ENCODE measurements at regions not wholly inside any gene's neighbourhood (a gene's known extent, or its start where the extent isn't known, plus 50 kb on each side); places are given as distances from the start of the nearest gene placed in this dataset.

- H3K79me1 ChIP-seq (ENCODE audit: low read length): no peaks in the 10 kb centered on the region
- H3K4me1 ChIP-seq (ENCODE audit: control insufficient read depth in 1 of 2, insufficient read depth in 2 of 2, low read length in 2 of 2): peaks cover 0 to 4% of the 10 kb centered on the region in 2 experiments
- no peak overlapping the region for H3K4ac ChIP-seq (ENCODE audit: low read depth, low read length)
- WGBS (ENCODE audit: extremely low coverage, insufficient coverage, insufficient read length): no CpG with 5 or more reads among the region's 12 CpGs
- H3K23ac ChIP-seq (ENCODE audit: low read length): no peak overlapping the region
- DNase-seq: no peak
- no peak overlapping the region for H2BK5ac ChIP-seq (ENCODE audit: low read depth, low read length, poor library complexity)
- no peak overlapping the region for H4K12ac ChIP-seq (ENCODE audit: low read depth, low read length)
- H3K14ac ChIP-seq (ENCODE audit: low read length): no peak overlapping the region
- no peak overlapping the region for H3K9ac ChIP-seq (ENCODE audit: low read length)
- H2AK5ac ChIP-seq (ENCODE audit: low read length): no peak overlapping the region
- no peak overlapping the region for H3K27ac ChIP-seq (ENCODE audit: low read depth, low read length)
- no peak overlapping the region for H2BK12ac ChIP-seq (ENCODE audit: low read length)
- no peak overlapping the region for H3K4me3 ChIP-seq (ENCODE audit: low read depth, low read length)
- no peak overlapping the region for H3K4me2 ChIP-seq (ENCODE audit: low read length)
- H4K8ac ChIP-seq (ENCODE audit: low read depth, low read length): no peak overlapping the region
- no peak overlapping the region for H4K91ac ChIP-seq (ENCODE audit: low read depth, low read length)
- no peaks in the 10 kb centered on the region for H3K36me3 ChIP-seq (ENCODE audit: control insufficient read depth in 1 of 2, insufficient read depth in 2 of 2, low read length in 2 of 2)
- H2AFZ ChIP-seq (ENCODE audit: insufficient read depth, low read length, poor library complexity): no peak overlapping the region
- H2BK120ac ChIP-seq (ENCODE audit: insufficient read depth, low read length, poor library complexity): no peak overlapping the region
- no peaks in the 10 kb centered on the region for H3K79me2 ChIP-seq (ENCODE audit: control insufficient read depth, insufficient read depth, low read length, poor library complexity)
- H3K27me3 ChIP-seq (ENCODE audit: insufficient read depth, low read length): no peaks in the 10 kb centered on the region
- H3K18ac ChIP-seq (ENCODE audit: low read length): no peak overlapping the region
- H3K9me3 ChIP-seq (ENCODE audit: insufficient read depth, low read depth, low read length): no peaks in the 10 kb centered on the region
Measured at GRCh38 chr12:43287706-43288383, 264.2 kb downstream of the ADAMTS20 start.

- no peaks in the 10 kb centered on the region for H3K9me3 ChIP-seq (ENCODE audit: insufficient read depth, low read depth, low read length)
- no peak overlapping the region for H4K12ac ChIP-seq (ENCODE audit: low read depth, low read length)
- no peak for DNase-seq
- H2AK5ac ChIP-seq (ENCODE audit: low read length): no peak overlapping the region
- peaks cover 0 to 4% of the 10 kb centered on the region in 2 experiments for H3K4me1 ChIP-seq (ENCODE audit: control insufficient read depth in 1 of 2, insufficient read depth in 2 of 2, low read length in 2 of 2)
- H2BK5ac ChIP-seq (ENCODE audit: low read depth, low read length, poor library complexity): no peak overlapping the region
- H3K23ac ChIP-seq (ENCODE audit: low read length): no peak overlapping the region
- no peak overlapping the region for H2AFZ ChIP-seq (ENCODE audit: insufficient read depth, low read length, poor library complexity)
- no peak overlapping the region for H3K18ac ChIP-seq (ENCODE audit: low read length)
- H2BK120ac ChIP-seq (ENCODE audit: insufficient read depth, low read length, poor library complexity): no peak overlapping the region
- no peak overlapping the region for H4K91ac ChIP-seq (ENCODE audit: low read depth, low read length)
- WGBS (ENCODE audit: extremely low coverage, insufficient coverage, insufficient read length): no CpG with 5 or more reads among the region's 2 CpGs
- no peak overlapping the region for H4K8ac ChIP-seq (ENCODE audit: low read depth, low read length)
- H3K9ac ChIP-seq (ENCODE audit: low read length): no peak overlapping the region
- no peak overlapping the region for H3K27ac ChIP-seq (ENCODE audit: low read depth, low read length)
- no peak overlapping the region for H3K4me2 ChIP-seq (ENCODE audit: low read length)
- H3K36me3 ChIP-seq (ENCODE audit: control insufficient read depth in 1 of 2, insufficient read depth in 2 of 2, low read length in 2 of 2): no peaks in the 10 kb centered on the region
- no peaks in the 10 kb centered on the region for H3K27me3 ChIP-seq (ENCODE audit: insufficient read depth, low read length)
- no peak overlapping the region for H3K4ac ChIP-seq (ENCODE audit: low read depth, low read length)
- H3K79me1 ChIP-seq (ENCODE audit: low read length): no peaks in the 10 kb centered on the region
- no peaks in the 10 kb centered on the region for H3K79me2 ChIP-seq (ENCODE audit: control insufficient read depth, insufficient read depth, low read length, poor library complexity)
- no peak overlapping the region for H3K14ac ChIP-seq (ENCODE audit: low read length)
- H2BK12ac ChIP-seq (ENCODE audit: low read length): no peak overlapping the region
- H3K4me3 ChIP-seq (ENCODE audit: low read depth, low read length): no peak overlapping the region
Measured at GRCh38 chr12:43286986-43287385, 265.0 kb downstream of the ADAMTS20 start.

- Histone ChIP-seq H3K4ac (ENCODE audit: low read depth, low read length) (no peak overlapping the region), H4K8ac (ENCODE audit: low read depth, low read length) (no peak overlapping the region), H3K4me1 (ENCODE audit: control insufficient read depth in 1 of 2, insufficient read depth in 2 of 2, low read length in 2 of 2) (peaks cover 0 to 4% of the 10 kb centered on the region in 2 experiments), H3K14ac (ENCODE audit: low read length) (no peak overlapping the region), H3K79me1 (ENCODE audit: low read length) (no peaks in the 10 kb centered on the region), H2AFZ (ENCODE audit: insufficient read depth, low read length, poor library complexity) (no peak overlapping the region), H3K27me3 (ENCODE audit: insufficient read depth, low read length) (no peaks in the 10 kb centered on the region), H3K9ac (ENCODE audit: low read length) (no peak overlapping the region), H3K18ac (ENCODE audit: low read length) (no peak overlapping the region), H3K4me2 (ENCODE audit: low read length) (no peak overlapping the region), H4K12ac (ENCODE audit: low read depth, low read length) (no peak overlapping the region), H3K4me3 (ENCODE audit: low read depth, low read length) (no peak overlapping the region), H2BK12ac (ENCODE audit: low read length) (no peak overlapping the region), H2BK120ac (ENCODE audit: insufficient read depth, low read length, poor library complexity) (no peak overlapping the region), H3K9me3 (ENCODE audit: insufficient read depth, low read depth, low read length) (no peaks in the 10 kb centered on the region), H3K27ac (ENCODE audit: low read depth, low read length) (no peak overlapping the region), H2BK5ac (ENCODE audit: low read depth, low read length, poor library complexity) (no peak overlapping the region), H3K79me2 (ENCODE audit: control insufficient read depth, insufficient read depth, low read length, poor library complexity) (no peaks in the 10 kb centered on the region), H2AK5ac (ENCODE audit: low read length) (no peak overlapping the region), H3K23ac (ENCODE audit: low read length) (no peak overlapping the region), H3K36me3 (ENCODE audit: control insufficient read depth in 1 of 2, insufficient read depth in 2 of 2, low read length in 2 of 2) (no peaks in the 10 kb centered on the region), H4K91ac (ENCODE audit: low read depth, low read length) (no peak overlapping the region)
- peak in 1 of 2 donors; percentile 15 for DNase-seq
- WGBS (ENCODE audit: extremely low coverage, insufficient coverage, insufficient read length): no CpG with 5 or more reads among the region's 4 CpGs
Measured at GRCh38 chr12:43285159-43285598, 266.8 kb downstream of the ADAMTS20 start.

- Histone ChIP-seq H2AFZ (ENCODE audit: insufficient read depth, low read length, poor library complexity) (no peak overlapping the region), H3K18ac (ENCODE audit: low read length) (no peak overlapping the region), H3K27ac (ENCODE audit: low read depth, low read length) (no peak overlapping the region), H3K4me1 (ENCODE audit: control insufficient read depth in 1 of 2, insufficient read depth in 2 of 2, low read length in 2 of 2) (peaks cover 0 to 4% of the 10 kb centered on the region in 2 experiments), H3K4me2 (ENCODE audit: low read length) (no peak overlapping the region), H2AK5ac (ENCODE audit: low read length) (no peak overlapping the region), H4K91ac (ENCODE audit: low read depth, low read length) (no peak overlapping the region), H3K14ac (ENCODE audit: low read length) (no peak overlapping the region), H3K9ac (ENCODE audit: low read length) (no peak overlapping the region), H3K36me3 (ENCODE audit: control insufficient read depth in 1 of 2, insufficient read depth in 2 of 2, low read length in 2 of 2) (no peaks in the 10 kb centered on the region), H3K79me1 (ENCODE audit: low read length) (no peaks in the 10 kb centered on the region), H3K4me3 (ENCODE audit: low read depth, low read length) (no peak overlapping the region), H3K23ac (ENCODE audit: low read length) (no peak overlapping the region), H2BK120ac (ENCODE audit: insufficient read depth, low read length, poor library complexity) (no peak overlapping the region), H4K8ac (ENCODE audit: low read depth, low read length) (no peak overlapping the region), H3K79me2 (ENCODE audit: control insufficient read depth, insufficient read depth, low read length, poor library complexity) (no peaks in the 10 kb centered on the region), H4K12ac (ENCODE audit: low read depth, low read length) (no peak overlapping the region), H3K9me3 (ENCODE audit: insufficient read depth, low read depth, low read length) (no peaks in the 10 kb centered on the region), H2BK5ac (ENCODE audit: low read depth, low read length, poor library complexity) (no peak overlapping the region), H3K27me3 (ENCODE audit: insufficient read depth, low read length) (no peaks in the 10 kb centered on the region), H3K4ac (ENCODE audit: low read depth, low read length) (no peak overlapping the region), H2BK12ac (ENCODE audit: low read length) (no peak overlapping the region)
- DNase-seq: peak in 1 of 2 donors; percentile 19
- WGBS (ENCODE audit: extremely low coverage, insufficient coverage, insufficient read length): no CpG with 5 or more reads among the region's 2 CpGs
Measured at GRCh38 chr12:43284486-43285158, 267.4 kb downstream of the ADAMTS20 start.

Data from trophoblast cell (in vitro differentiated cells and primary cell).